ENCODE measurements at regions not wholly inside any gene's neighbourhood (a gene's known extent, or its start where the extent isn't known, plus 50 kb on each side); places are given as distances from the start of the nearest gene placed in this dataset.

DNA sequence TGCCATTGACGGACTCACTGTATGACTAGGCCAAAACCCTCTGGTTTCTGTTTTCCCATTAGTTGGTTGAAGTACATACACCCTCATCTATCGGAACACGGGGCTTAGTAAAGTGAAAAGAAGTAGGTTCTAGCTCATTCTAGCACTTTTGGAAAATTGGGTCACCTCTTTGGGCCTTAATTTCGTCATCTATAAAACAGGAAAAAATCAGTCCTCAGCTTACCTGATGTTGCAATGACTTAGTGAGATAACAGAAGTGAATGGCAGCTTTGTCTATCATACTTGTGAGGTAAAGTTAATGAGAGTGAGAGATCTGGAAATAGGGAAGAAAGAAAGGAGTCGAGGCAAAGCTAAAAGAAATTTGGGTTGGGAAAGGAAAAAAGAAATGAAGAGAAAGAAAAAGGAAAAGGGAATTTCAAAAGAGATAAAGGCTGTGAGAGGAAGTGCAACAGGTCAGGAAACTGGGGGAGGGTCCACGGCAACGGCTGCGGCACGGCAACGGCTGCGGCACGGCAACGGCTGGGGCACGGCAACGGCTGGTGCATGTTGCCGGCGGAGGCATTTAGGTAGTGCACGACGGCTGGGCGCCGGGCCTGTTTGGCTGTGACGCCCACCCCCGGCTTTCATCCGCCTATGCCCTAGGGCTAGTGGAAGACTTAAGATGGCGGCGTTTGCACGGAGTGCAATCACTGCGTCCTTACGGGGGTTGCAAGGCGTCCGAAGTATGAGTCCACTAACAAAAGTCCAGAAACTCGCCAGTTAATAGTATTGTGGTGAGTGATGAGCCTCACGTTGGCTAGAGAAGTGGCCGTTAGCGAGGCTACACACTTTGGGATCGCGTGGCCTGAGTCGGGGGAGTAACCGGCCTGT is 91.4 kb upstream of the XIST start (continued):
- TF ChIP-seq ZNF605 (CRISPR knock-in tag; IDR thresholded peaks at IDR 0.05) = 0 out of 2 replicates have a peak, but pooled peaks have one; percentile 34
- TF ChIP-seq MED13 (CRISPR knock-in tag; IDR thresholded peaks at IDR 0.05) = no peak
- TF ChIP-seq POLR2AphosphoS5 (IDR thresholded peaks at IDR 0.05; ENCODE audit: low read depth, low read length) = peak; percentile 83
- TF ChIP-seq ZNF879 (CRISPR knock-in tag; IDR thresholded peaks at IDR 0.05) = no peak
- TF ChIP-seq DPF2 (CRISPR knock-in tag; IDR thresholded peaks at IDR 0.05; ENCODE audit: borderline replicate concordance, low read depth) = no peak
- TF ChIP-seq NKX3-1 (CRISPR knock-in tag; IDR thresholded peaks at IDR 0.05) = no peak
- TF ChIP-seq HNRNPK (IDR thresholded peaks at IDR 0.05; ENCODE audit: low read depth, low read length, poor library complexity, severe bottlenecking) = no peak
- TF ChIP-seq SMC3 (IDR thresholded peaks at IDR 0.05; ENCODE audit: low read length) = no peak
- TF ChIP-seq ADNP (CRISPR knock-in tag; IDR thresholded peaks at IDR 0.05) = no peak
- TF ChIP-seq MXD3 (CRISPR knock-in tag; IDR thresholded peaks at IDR 0.05) = 0 out of 2 replicates have a peak, but pooled peaks have one; percentile 36
- TF ChIP-seq ESRRA (CRISPR knock-in tag; IDR thresholded peaks at IDR 0.05; ENCODE audit: low read depth) = peak; percentile 58; the same call in 1 of the 2 replicates
- no peak for TF ChIP-seq ZNF296 (CRISPR knock-in tag; conservative IDR thresholded peaks at IDR 0.05)
- TF ChIP-seq, protein P1, sequence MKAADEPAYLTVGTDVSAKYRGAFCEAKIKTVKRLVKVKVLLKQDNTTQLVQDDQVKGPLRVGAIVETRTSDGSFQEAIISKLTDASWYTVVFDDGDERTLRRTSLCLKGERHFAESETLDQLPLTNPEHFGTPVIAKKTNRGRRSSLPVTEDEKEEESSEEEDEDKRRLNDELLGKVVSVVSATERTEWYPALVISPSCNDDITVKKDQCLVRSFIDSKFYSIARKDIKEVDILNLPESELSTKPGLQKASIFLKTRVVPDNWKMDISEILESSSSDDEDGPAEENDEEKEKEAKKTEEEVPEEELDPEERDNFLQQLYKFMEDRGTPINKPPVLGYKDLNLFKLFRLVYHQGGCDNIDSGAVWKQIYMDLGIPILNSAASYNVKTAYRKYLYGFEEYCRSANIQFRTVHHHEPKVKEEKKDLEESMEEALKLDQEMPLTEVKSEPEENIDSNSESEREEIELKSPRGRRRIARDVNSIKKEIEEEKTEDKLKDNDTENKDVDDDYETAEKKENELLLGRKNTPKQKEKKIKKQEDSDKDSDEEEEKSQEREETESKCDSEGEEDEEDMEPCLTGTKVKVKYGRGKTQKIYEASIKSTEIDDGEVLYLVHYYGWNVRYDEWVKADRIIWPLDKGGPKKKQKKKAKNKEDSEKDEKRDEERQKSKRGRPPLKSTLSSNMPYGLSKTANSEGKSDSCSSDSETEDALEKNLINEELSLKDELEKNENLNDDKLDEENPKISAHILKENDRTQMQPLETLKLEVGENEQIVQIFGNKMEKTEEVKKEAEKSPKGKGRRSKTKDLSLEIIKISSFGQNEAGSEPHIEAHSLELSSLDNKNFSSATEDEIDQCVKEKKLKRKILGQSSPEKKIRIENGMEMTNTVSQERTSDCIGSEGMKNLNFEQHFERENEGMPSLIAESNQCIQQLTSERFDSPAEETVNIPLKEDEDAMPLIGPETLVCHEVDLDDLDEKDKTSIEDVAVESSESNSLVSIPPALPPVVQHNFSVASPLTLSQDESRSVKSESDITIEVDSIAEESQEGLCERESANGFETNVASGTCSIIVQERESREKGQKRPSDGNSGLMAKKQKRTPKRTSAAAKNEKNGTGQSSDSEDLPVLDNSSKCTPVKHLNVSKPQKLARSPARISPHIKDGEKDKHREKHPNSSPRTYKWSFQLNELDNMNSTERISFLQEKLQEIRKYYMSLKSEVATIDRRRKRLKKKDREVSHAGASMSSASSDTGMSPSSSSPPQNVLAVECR (CRISPR knock-in tag; IDR thresholded peaks at IDR 0.05; ENCODE audit: borderline replicate concordance) = peak; percentile 80; the same call in 1 of the 2 replicates
- TF ChIP-seq RBAK (CRISPR knock-in tag; IDR thresholded peaks at IDR 0.05) = 0 out of 2 replicates have a peak, but pooled peaks have one; percentile 49
- TF ChIP-seq MTA3 (CRISPR knock-in tag; IDR thresholded peaks at IDR 0.05) = no peak
- TF ChIP-seq ZNF75D (CRISPR knock-in tag; IDR thresholded peaks at IDR 0.05; ENCODE audit: borderline replicate concordance) = no peak
- TF ChIP-seq, protein P2, sequence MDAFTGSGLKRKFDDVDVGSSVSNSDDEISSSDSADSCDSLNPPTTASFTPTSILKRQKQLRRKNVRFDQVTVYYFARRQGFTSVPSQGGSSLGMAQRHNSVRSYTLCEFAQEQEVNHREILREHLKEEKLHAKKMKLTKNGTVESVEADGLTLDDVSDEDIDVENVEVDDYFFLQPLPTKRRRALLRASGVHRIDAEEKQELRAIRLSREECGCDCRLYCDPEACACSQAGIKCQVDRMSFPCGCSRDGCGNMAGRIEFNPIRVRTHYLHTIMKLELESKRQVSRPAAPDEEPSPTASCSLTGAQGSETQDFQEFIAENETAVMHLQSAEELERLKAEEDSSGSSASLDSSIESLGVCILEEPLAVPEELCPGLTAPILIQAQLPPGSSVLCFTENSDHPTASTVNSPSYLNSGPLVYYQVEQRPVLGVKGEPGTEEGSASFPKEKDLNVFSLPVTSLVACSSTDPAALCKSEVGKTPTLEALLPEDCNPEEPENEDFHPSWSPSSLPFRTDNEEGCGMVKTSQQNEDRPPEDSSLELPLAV (CRISPR knock-in tag; conservative IDR thresholded peaks at IDR 0.05; ENCODE audit: low read depth) = 0 out of 2 replicates have a peak, but pooled peaks have one; percentile 42
- TF ChIP-seq KDM5B (CRISPR knock-in tag; IDR thresholded peaks at IDR 0.05; ENCODE audit: borderline replicate concordance) = peak; percentile 79; the same call in 1 of the 2 replicates
- no peak for TF ChIP-seq NFIC (IDR thresholded peaks at IDR 0.05; ENCODE audit: low read length)
- TF ChIP-seq FOXO1 (CRISPR knock-in tag; IDR thresholded peaks at IDR 0.05) = peak; percentile 66; the same call in 1 of the 2 replicates
- no peak for TF ChIP-seq RBM22 (optimal IDR thresholded peaks at IDR 0.05; ENCODE audit: low read length)
- TF ChIP-seq, protein P3, sequence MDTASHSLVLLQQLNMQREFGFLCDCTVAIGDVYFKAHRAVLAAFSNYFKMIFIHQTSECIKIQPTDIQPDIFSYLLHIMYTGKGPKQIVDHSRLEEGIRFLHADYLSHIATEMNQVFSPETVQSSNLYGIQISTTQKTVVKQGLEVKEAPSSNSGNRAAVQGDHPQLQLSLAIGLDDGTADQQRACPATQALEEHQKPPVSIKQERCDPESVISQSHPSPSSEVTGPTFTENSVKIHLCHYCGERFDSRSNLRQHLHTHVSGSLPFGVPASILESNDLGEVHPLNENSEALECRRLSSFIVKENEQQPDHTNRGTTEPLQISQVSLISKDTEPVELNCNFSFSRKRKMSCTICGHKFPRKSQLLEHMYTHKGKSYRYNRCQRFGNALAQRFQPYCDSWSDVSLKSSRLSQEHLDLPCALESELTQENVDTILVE (CRISPR knock-in tag; IDR thresholded peaks at IDR 0.05) = peak; percentile 78
- TF ChIP-seq AGO2 (optimal IDR thresholded peaks at IDR 0.05; ENCODE audit: low read depth, low read length) = no peak
